Putamen (tissue), 1 donor: ENCODE measurements at regions not wholly inside any gene's neighbourhood (a gene's known extent, or its start where the extent isn't known, plus 50 kb on each side); places are given as distances from the start of the nearest gene placed in this dataset.

Experiments
- DNase-seq: peaks from one replicate; pipeline ENCODE4 v3.0.0-alpha.2; 2016; ENCODE audit warnings: low spot score

DNA sequence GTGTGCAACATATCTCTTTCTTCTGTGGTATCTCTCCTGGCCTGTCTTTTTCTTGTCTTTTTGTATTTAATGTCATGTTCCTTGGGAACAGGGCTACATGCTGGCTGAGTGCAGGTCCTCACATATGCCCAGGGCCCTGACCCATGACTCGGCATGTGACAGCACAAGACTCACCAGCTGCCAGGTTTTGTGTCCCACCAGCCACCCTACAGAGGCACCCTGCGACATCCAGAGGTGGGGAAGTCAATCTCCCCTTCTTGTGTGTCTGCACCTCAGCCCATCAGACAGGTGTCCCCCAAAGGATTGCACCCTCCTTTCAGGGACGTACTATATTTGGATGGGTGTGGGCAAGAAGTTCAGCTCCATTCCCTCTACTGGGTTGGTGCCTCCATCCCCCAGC is 576.3 kb downstream of the RNF144B start:
- DNase-seq: no peak

DNA sequence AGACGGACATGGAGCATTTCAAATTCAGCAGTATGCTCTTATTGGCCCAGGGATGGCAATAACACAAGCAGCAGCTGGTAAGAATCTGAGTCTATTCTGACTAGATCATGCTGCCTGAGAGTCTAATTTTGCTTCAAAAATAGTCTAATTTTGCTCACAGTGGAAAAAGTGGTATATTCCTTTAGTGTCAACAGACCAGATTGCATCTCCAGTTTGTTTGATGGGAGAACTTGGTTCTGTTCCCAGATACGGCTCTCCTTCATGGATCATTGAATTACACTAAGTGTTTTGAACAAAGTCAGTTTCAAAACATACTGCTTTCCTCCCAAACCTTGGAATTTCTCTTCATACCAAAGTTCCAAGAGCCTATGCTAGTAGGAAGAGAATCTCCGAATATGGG is 586.1 kb downstream of the RNF144B start:
- DNase-seq: no peak

DNA sequence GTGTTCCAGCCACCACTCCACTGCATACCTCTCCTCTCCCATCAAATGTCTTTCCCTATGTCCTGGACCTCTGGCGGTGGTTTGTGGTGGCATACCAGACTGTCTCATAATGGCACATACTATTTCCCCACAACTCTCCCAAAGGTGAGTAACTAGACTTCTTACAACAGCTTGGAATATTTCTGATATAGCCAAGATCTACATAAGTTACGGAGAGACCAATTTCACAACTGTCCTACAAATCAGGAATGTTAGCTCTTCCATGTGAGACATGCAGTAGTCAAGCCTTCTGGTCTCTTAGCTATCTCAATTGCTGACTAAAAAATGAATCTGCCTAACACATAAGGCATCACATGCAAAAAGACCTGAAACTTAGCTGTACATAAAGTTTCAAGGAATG is 588.9 kb downstream of the RNF144B start:
- DNase-seq: no peak

DNA sequence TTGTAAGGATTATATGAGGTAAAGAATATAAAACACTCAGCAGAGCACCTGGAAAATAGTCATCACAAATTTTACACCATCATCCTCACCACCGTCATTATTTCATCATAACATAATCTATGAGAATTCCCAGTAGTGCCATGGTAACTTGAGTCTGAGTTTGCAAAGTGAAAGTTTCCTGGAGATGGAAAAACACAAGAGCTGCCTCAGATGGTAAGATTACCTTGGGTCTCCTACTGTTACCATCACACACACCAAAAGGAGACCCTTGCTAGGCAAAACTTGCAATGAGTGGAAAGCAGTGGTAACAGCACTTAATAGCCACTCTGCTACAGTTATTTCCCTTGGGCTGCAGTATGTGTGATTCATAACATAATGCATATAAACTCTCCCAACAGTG is 589.8 kb downstream of the RNF144B start:
- no peak for DNase-seq

DNA sequence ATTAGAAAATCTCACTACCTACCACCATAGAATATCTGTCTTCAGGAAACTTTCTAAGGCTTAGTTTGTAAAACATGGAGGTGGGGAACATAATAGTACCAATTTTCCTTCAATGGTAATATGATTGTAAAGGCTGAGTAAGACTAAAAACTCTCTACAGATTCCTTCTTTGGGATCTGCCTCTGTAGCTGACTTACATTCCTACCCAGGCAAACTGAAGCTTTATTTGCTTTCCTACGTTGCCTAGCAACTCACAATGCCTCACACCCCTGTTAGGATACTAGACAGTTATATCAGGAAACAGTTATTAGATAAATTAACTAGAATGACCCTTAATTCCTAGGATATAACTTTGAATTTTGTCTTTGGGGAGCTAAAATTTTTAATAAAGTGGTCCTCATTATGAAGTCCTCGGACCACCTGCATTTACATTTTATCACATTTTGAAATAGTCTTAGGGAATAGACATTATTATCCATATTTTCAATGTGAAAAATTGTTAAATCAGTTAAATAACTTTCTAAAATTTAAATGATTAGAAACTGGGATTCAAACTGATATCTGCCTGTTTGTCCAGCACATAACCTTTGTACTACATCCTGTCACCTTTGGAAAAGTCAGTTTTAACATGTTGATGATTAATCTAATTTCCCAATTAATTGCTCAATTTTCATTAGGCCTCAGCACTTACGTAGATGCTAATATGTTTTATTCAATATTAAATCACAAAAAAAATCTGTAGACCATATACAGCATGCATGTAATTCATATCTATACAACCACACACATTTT is 591.4 kb downstream of the RNF144B start:
- DNase-seq: no peak

DNA sequence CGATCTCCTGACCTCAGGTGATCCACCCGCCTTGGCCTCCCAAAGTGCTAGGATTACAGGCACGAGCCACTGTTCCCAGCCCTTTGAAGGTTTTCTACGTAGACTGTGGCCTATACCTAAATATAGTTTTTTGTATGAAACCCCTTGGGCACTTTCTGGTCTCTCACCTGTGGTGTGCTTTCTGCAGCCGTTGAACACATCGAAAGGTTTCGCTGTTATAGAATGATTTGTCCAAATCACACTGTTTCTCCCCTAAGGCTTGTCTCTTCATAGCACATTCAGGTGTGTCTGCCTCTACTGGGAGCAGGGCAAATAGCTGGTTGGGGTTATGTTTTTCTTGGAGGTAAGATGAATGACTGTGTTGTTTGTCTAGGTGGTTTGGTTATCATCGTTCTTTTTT is 597.9 kb downstream of the RNF144B start:
- no peak for DNase-seq

DNA sequence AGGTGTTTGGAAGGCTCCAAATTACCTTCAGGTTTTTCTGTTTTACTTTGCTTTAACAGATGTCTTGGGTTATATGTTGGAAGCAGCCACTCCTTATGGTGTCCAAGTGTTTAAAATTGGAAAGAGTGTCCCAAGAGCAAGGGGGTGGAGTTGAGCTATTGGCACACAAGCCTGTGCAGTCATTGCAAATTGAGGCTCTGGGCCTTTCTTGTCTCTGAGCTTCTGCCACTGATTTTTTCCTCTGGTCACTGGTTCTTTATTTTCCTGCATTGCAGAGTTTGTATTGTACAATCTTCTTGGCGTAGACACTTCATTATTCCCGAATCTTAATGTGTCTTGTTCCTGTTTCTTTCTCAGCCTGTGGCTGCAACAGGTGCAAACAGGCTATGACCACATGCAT is 598.8 kb downstream of the RNF144B start:
- no peak for DNase-seq

DNA sequence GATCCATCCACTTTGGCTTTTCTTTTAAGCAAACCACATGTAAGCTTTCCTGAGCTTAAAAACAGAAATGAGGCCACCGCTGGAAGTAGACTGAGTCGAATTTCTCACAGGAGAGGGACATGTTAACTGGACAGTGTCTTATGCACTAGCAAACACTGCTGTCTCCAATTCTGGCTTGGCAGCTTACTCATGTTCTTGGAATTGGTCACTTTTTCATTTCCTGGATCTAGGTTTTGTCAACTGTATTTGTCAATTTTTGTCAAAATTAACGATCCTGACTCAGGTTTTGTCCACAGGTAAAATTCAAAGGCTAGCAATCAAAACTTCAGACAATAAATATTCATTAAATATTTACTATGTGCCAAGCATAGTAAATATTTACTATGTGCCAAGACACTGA is 601.5 kb downstream of the RNF144B start:
- DNase-seq: no peak

DNA sequence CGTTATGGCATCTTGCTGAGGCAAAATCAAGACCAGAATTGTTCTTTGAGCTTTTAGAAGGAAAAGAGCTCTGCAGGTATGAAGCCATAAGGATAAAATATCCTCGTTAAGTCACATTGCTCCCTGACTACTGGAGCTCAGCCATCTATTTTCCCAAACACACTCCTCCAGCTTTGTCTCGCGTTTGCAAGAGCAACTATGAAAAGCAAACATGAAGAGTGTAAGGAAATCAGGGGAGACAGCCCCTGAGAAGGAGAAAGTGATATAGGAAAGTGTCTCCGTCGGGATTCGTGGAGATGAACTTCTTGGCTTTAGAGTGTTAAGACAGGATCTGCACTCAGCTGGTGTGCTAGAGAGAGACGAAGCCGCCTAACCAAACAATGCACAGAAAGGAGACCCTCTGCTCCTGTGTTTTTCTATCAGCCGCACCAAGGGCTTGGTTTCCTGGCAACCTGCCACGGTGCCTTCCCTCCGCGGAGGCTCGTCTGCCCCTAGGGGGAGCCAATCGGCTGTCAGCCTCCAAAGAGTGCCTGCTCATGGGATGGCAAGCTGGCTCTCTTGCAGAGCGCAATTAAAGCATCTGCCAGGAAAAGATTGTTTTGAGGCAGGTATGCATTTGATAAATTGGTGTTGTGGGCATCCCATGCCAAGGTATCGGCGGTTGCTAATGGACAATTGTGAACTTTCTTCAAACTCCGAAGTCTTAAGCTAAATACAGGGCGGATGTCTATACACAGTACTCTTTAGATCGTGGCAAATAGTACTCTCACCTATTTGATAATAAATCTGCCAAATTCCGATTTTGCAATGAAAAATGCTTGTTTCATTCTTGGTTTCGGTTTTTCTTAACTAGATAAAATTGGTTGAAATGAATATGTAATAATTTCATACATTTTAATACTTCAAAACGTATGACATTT is 603.2 kb downstream of the RNF144B start:
- DNase-seq: peak; percentile 64

DNA sequence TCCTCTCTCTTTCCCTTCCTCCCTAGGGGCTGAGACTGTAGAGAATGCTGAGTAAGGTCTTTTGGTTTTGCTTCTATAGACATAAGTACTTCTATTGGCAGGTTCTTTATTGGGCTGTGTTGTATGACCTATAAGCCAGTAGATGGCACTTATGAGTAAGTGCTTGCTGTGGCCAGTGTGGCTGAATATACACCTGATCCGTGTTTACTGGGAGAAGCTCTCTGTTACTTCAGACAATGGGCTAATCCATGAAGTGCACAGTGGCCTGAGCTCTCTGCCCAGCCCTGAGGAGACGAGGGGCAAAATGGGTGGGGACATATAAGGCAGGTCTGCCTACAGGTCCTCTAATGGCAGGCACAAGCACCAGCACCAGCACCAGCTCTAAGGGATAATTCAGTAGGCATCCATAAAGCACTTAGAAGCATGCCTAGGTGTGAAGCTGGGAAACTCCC is 610.3 kb downstream of the RNF144B start:
- DNase-seq: no peak

DNA sequence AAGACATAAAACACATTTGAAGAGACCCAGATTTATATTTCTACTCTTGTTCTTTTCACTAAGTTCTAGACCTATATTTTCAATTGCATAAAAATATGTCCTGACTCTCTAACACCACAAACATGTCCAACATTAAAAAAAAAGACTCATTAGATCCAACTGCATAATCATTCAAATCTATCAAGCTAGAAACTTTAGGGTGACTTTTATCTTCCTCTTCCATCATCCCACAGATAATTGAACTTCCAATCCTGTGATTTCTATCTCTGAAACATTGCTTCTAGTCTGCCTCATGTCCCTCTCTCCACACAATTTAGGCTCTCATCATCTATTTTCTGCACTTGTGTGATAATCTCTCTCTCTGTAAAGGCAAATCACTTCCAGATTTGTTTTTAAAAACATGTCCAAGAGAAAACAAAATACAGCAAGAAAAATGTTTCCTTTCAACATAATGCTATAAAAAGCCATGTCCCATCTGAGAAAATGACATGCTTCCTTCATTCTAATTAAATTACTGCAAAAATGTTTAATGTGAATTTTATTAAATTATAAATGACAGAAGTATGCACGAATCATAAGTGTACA is 615.9 kb downstream of the RNF144B start:
- DNase-seq: no peak

DNA sequence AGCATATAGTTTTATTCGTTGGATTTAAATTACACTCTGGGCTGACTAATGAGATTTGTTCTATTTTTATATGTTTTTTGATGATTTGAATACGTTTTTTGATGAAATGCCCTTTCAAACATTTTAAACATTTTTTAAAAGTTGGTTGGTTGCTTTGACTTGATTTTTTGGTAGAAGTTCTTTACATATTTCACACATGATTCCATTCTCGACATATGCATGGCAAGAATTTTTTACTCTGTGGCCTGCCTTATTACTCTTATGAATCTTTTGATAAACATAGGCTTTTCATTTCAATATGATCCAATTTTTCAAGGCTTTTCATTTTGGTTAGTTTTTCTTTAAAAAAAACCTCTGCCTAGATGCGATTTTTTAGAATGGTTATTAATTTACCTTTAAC is 617.0 kb downstream of the RNF144B start:
- DNase-seq: no peak

DNA sequence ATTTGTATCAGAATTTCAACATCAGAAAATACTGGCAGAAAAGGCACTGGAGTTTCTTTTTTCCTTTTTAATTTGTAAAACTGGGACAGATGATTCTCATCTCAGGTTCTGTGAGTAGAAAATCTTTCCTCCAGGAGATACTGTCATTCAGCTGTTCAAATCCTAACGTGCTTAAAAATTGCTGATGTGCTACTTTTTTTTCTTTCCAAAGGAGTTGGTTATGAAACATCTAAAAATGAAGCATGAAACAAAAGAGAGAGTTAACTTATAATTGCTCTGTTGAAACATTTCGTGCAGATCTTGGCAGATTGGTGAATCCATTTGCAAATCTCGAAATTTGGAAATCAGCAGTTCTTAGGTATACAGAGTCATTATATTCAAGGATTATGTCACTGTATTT is 622.6 kb downstream of the RNF144B start:
- peak; percentile 65 for DNase-seq

DNA sequence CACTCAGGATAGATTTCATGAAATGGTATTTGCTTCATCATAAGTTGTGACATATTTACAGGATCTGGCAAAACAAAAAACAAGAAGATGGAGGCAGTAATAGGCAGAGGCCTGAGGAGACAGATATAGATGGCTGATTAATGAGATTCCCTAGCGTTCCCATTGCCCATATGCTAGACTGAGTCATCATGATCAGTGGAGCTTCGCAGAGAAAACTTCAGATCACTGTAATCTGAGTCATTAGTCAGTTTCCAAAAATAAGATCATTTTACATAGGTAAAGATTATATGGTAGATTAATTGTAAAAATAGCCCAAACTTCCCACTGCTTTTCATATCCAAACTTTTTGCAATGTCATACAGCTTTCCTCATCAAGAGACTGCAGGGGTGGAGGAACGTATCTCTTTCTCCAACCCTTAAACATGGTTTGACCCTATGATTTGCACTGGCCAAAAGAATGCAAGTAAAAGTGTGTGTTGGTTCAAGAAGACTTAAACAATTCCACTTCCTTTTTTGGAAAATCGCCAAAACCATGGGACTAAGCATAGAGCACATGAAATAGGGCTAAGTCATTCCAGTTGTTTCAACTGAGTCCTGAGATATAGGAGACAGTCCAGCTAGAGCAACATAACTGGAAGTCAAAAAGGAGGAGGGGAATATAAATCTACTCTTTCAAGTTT is 626.0 kb downstream of the RNF144B start:
- DNase-seq: no peak

DNA sequence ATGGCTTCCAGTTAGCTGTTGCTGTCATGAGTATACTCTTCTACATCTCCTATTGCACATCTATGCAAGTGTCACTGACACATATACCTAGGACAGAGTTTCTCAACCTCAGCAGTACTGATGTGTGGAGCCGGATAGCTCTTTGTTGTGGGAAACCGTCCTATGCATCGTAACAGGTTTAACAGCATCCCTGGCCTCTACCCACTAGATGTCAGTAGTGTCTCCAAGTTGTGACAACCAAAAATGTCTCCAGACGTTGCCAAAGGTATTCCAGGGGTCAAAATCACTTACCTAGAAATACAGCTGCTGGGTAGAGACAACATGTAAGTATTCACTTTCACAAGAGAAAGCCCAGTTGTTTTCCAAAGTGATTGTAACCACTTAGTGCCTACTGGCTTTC is 637.6 kb downstream of the RNF144B start:
- DNase-seq: no peak

DNA sequence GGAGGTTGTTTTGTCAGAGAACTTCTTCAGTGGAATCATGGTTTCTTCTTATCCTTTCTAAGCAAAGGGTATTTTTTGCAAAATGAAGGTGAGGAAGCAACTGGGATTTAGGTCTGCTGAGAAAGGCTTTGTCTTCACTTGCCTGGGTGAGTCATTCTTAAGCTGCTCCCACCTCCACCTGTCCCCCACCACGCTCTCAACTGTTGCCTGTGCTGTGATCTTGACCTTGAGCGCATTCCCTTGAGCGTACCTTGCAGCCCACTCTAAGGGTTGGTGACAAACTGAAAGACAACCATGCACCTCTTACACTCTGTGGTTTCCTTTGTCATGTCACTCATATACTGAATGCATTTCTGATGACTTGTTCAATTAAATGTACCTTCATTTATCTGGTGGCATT is 641.1 kb downstream of the RNF144B start:
- DNase-seq: peak; percentile 41

DNA sequence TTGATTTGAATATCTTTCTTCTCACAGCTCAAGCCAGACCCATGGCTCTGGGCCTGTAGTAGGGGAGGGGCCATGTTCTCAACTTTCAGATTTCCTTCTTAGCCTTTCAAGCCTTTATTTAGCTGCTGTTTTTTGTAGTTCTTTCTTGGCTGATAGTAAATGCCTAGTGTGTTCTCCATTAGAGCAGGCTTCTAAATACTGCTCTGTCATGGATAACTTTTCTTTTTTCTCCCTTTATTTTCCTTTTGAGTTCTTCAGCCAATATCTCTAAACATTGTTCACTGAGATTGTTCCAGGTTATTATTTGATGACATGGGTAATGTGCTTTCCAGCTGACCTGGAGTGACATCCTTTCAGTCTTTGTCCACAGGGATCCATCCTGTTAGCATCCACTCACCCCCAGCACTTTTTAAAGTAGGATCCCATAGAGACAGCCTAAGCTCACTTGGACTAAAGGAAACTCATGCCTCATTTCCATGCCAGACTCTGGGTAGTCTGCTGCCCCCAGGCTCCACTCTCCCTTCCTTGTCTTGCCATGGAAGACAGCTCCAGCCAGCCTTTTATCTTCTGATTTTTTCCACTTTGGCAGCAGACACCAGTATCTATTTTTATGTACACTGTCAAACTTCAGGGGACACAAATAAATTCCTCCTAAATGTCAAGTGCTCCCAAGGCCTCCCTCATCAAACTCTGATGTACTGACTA is 645.6 kb downstream of the RNF144B start:
- peak; percentile 33 for DNase-seq

DNA sequence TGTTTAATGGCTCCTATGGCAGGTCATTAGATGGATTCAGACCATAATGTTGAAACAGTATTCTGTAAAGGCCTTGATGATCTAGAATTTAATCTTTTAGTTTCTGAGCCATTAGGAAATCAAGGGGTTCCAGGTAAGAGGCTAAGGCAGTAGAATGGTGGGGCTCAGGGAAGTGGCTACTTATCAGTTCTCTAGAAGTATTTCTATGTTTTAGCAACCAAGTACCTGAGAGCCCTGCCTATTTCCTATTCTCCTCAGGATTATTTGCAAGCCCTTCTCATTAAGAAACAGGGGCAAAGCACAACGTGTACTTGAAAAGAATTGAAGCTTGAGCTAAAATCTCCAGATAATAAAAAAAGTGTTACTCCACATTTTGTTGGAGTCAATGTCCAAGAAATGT is 646.5 kb downstream of the RNF144B start:
- no peak for DNase-seq

DNA sequence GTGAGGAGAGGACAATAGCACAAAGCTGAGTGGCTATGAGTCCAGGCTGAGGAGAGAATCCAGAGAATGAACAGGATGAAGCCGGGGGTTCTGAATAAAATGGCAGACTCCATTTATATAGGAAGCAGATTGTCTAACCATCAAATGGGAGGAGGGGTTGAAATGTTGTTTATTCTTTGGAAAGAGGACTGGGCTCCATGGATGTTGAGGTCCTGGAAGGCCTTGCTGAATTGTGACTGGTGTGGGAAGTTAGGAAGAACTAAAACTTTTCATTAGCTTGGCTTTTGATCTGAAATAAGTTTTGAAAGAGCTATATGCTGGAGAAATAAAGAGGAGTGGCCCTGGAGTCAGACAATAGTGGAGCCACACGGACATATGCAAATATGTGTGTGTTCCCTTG is 647.8 kb downstream of the RNF144B start:
- DNase-seq: no peak

DNA sequence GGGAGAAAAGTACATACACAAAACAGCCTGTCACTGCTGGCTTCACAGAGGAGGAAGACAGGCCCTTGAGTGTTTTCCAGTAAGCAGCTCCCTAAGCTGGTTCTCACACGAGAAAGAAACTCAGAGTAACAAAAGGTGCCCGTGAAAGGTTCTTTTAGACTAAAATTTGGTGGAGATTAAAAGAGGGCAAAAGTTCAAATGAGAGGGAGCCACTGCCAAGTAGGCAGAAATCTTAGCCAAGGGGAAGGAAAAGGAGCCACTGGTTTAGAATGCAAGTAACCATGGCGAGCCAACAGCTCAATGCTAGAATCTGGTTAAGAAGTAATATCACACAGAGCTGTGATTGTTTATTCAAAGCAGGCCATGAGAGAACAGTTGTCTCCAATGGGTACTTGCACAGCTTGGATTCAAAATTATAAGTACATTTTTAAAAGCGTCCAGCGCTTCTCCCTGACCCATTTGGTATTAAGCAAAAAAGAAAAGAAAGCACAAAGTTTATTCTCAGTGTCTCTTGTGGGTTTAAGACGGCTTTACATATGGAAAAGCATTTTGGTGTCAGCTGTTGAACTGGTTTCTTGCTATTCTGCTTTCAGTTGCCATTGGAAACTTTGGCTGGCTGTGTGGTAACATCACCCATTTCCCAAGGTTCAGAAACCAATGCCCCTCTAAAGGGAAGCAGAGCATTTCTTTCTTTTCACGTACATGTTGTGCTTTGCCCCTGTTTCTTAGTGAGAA is 648.5 kb downstream of the RNF144B start:
- peak; percentile 75 for DNase-seq

DNA sequence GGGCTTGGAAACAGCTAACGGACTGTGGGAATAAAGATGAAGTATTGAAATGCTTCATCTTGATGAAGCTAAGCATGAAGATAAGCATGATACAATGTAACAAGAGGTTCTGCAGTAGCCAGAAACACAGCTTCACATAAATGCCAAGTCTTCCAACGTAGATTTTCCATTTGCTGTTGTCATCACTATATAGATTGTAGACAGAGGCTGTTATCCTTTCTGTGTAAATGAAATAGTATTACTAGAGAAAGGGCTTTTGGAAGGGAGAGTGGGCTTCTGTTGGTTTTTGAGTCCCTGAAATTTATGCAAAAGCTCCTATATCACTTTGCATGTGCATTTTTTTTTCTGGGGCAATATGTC is 649.0 kb downstream of the RNF144B start:
- DNase-seq: no peak
